ENCODE measurements at regions not wholly inside any gene's neighbourhood (a gene's known extent, or its start where the extent isn't known, plus 50 kb on each side); places are given as distances from the start of the nearest gene placed in this dataset.

- no peak for DNase-seq (ENCODE audit: low read depth)
Measured at GRCh38 chr11:109106151-109106906, 315.7 kb upstream of the C11orf87 start.

- DNase-seq (ENCODE audit: low read depth), result no peak
Measured at GRCh38 chr11:109109150-109109549, 312.8 kb upstream of the C11orf87 start.

DNA sequence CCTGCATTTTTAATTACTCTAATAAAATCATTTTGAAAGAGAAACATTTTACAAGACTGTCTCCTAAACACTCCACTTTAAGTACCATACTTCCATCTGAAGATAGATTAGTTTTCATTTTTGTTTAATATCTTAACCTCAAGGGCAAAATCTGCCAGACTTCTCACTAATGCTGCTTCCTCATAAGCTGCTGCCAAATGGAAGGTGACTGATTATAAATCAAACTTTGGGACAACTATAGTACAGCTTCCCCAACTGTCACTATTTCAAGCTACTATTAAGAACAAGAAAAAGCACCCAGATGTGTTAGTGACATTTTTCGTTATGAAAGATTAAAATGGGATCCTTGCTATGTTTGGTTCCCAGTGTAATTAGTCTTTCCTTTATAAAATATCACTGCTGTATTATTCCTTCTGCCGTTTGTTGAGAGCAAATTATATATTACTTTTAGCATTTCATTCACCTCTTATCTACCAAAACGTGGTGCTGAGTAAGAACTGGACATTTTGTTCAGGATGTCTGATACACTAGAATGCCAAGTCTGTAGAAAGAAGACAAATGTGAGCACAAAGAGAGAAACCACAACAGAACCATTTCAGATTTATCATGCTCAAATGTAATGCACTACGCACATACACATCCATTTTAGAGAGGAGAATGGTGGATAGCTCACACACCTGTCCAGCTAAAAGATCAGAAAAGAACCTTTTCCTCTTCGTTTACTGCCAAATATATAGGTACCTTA, 312.2 kb upstream of the C11orf87 start:
- DNase-seq (ENCODE audit: low read depth), result no peak

GRCh38 chr11:109112261-109112660, 309.7 kb upstream of the C11orf87 start:
- DNase-seq (ENCODE audit: low read depth), result no peak

GRCh38 chr11:109112821-109113280, 309.1 kb upstream of the C11orf87 start:
- DNase-seq (ENCODE audit: low read depth), result no peak

DNA sequence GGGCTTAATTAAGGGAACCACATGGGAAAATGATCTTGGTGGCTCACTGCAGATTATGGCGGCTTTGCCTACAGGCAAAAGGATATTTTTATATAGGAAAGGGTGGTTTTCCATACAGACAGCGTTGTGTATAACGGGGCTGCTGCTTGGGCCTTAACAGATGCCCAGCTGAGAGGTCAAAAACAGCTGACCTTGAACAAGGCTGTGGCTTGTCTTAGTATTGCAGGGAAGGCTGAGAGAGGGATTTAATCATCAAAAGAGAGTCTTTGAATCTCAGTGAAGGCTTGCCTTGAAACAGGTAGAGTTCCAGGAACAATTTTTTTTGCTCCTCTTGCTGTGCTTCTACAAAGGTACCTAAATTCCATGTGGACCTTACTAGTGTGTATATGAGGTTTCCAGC, 301.6 kb upstream of the C11orf87 start:
- DNase-seq (ENCODE audit: low read depth), result no peak

DNA sequence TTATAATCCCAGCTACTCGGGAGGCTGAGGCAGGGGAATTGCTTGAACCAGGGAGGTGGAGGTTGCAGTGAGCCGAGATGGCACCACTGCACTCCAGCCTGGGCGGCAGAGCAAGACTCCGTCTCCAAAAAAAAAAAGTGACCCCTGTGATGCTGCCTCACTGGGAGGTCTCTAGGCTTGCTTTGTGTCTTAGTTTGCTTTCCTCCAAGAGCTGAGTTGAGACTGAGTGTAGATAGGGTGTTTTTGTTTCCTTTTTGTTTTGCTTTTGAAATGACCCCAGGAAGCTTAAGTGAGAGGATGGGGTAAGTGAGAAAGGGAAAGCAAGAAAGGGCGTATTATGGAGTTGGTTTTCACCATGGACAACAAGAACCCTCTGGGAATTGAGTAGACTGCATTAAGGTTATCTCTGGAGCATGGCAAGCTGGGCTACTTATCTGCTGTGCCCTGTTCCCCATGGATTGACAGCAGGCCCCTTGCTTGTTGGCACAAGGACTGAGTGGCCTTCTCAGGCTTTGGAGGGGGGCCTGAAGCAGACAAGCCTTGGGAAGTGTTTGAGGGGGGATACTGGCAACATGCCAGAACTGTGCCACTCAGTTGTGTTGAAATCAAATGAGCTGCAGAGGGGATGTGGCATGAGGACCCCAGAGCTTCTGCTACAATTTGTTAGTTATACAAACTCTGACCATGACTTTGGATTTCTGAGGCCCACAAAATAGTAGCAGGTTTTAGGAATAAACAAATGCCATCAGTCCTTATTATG, 300.6 kb upstream of the C11orf87 start:
- DNase-seq (ENCODE audit: low read depth), result no peak

GRCh38 chr11:109123816-109124787, 297.9 kb upstream of the C11orf87 start:
- peak; percentile 2 for DNase-seq (ENCODE audit: low read depth)

GRCh38 chr11:109130910-109131309, 291.1 kb upstream of the C11orf87 start:
- no peak for DNase-seq (ENCODE audit: low read depth)

DNA sequence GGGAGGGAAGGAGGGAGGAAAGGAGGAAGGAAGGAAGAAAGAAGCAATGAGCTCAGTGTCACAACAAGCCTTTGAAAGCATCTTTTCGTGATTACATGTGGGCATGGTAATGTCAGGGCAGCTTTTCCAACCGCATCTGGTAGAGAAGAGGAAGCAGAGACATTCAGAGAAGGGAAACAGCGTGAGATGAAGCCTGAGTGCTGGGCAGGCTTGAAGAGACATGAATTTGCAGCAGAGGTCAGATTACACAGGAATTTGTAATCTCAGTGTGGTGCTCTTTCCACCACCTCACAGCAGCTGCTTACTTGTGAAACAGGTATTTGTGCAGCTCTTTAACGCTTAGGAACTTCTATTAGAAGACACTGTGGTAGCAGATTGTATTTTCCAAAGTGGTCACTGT, 289.5 kb upstream of the C11orf87 start:
- no peak for DNase-seq (ENCODE audit: low read depth)

GRCh38 chr11:109133159-109133558, 288.8 kb upstream of the C11orf87 start:
- no peak for DNase-seq (ENCODE audit: low read depth)

DNA sequence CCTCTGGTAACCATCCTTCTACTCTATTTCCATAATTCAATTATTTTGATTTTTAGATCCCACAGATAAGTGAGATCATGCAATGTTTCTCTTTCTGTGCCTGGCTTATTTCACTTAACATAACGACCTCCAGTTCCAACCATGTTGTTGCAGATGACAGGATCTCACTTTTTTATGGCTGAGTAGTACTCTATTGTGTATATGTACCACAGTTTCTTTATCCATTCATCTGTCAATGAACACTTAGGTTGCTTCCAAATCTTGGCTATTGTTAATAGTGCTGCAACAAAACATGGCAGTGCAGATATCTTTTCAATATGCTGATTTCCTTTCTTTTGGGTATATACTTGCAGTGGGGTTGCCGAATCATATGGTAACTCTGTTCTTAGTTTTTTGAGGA, 286.4 kb upstream of the C11orf87 start:
- no peak for DNase-seq (ENCODE audit: low read depth)

GRCh38 chr11:109138196-109138595, 283.8 kb upstream of the C11orf87 start:
- DNase-seq (ENCODE audit: low read depth), result no peak

DNA sequence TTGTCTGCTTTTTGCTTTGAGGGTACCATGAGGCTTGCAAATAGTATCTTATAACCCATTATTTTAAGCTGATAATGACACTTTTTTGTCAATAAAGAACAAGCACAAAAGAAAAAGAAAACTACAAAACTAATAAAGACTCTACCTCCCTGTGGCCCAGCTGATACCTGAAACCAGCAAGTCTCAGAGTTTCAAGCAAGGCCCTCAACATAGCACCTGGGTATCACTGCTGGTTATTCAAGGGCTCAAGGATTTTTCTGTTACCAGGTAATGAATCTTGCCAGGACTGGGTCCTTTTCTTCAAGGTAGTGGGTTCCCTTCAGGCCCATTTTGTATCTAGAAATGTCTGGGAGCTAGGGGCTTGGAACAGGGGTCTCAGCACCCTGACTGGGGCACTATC, 281.6 kb upstream of the C11orf87 start:
- DNase-seq (ENCODE audit: low read depth), result no peak

DNA sequence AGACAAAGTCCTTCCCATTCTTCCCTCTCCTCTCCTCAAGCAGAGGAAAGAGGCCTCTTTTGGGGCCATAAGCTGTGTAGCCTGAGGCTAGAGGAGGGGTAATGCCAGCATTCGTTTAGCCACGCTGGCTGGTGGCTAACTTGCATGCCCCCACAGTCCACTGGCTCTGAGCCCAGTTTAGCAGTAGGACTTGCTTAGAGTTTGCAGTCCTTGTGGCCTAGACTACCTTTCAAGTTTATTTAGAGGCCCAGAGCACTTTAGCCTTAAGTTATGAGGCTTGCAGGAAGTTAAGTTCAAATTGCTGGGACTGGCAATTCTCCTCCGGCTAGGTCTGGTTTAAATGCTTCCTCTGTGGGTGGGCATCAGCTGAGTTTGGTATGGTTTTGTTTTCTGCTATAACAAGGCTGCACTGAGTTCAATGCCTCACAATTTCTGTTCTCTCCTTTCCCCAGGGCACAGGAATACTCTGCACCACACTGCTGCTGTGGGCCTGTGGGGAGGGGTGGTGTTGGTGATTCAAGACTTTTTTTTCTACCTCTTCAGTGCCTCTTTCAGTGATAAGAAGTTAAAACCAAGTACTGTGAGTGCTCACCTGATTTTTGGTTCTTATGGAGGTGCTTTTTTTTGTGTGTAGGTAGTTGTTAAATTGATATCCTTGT, 281.0 kb upstream of the C11orf87 start:
- peak; percentile 33 for DNase-seq (ENCODE audit: low read depth)

DNA sequence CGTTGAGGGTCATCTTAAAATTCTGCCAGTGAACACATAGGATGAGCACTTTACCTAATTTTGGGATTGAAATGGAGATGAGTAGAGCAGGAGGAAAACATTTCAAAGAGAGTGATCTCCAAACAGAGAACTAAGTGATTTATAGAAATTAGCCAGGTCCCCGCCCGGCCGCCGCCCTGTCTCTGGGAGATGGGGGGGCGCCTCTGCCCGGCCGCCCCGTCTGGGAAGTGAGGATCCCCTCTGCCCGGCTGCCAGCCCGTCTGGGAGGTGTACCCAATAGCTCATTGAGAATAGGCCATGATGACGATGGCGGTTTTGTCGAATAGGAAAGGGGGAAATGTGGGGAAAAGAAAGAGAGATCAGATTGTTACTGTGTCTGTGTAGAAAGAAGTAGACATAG, 276.7 kb upstream of the C11orf87 start:
- DNase-seq (ENCODE audit: low read depth), result no peak

GRCh38 chr11:109147726-109148125, 274.3 kb upstream of the C11orf87 start:
- DNase-seq (ENCODE audit: low read depth), result no peak

- DNase-seq (ENCODE audit: low read depth), result no peak
Measured at GRCh38 chr11:109148669-109149068, 273.3 kb upstream of the C11orf87 start.

DNA sequence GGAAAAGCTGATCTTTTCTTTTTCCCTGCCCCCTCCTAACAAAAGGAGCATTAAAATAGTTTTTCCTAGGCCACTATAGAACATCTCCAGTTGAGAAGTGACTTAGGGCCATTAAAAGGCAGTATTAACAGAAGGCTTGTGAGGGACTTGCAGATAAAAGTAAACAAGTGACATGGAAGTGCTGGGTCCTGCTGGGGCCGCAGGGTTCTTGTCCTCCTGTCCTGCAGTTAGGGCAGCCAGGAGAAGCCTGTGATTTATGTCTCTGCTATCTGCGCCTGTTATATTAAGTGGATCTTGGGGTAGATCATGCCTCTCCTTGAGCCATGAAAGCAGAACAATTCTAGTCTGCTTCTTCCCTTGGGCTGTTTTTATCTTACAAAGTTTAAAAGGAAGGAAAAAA, 271.4 kb upstream of the C11orf87 start:
- no peak for DNase-seq (ENCODE audit: low read depth)

DNA sequence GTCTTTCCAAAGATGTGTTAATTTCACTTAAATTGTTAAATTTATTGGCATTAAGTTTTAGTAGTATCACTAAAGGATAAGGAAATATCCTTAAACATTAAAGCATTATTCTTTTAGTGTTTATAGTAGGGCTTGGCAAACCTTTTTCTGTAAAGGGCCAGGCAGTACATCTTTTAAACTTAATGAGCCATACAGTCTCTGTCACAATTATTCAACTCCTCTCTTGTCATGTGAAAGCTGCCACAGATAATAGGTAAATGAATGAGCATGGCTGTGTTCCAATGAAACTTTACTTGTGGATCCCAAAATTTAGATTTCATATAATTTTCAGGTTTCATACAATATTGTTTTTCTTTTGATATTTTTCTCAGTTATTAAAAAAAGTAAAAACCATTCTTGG, 268.2 kb upstream of the C11orf87 start:
- DNase-seq (ENCODE audit: low read depth), result no peak

DNA sequence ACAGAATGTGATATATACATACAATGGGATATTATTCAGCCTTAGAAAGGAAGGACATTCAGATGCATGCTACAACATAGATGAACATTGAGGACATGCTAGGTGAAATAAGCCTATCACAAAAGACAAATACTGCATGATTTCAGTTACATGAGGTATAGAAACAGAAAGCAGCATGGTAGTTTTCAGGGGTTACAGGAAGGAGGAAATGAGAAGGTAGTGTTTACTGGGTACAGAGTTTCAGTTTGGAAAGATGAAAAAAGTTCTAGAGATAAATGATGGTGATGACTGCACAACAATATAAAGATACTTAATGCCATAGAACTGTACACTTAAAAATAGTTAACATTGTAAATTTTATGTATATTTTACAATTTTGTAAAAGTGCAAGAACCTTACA, 266.7 kb upstream of the C11orf87 start:
- DNase-seq (ENCODE audit: low read depth), result no peak
